Ishikawa (cell line): ENCODE measurements at regions not wholly inside any gene's neighbourhood (a gene's known extent, or its start where the extent isn't known, plus 50 kb on each side); places are given as distances from the start of the nearest gene placed in this dataset.

ENCODE experiments used
- CEBPB ChIP-seq: IDR thresholded peaks from 2 replicates; pipeline ENCODE4 v1.6.1; 2012
- CREB1 ChIP-seq: IDR thresholded peaks from 2 replicates; pipeline ENCODE4 v1.6.1; 2012; ENCODE audit warnings: low read depth
- EGR1 ChIP-seq: IDR thresholded peaks from 2 replicates; pipeline ENCODE4 v1.6.1; 2012
- EP300 ChIP-seq: IDR thresholded peaks from 2 replicates; pipeline ENCODE4 v1.6.1; 2012; ENCODE audit warnings: borderline replicate concordance
- FOXM1 ChIP-seq: IDR thresholded peaks from 2 replicates; pipeline ENCODE4 v1.6.1; 2012; ENCODE audit warnings: low read depth, borderline replicate concordance
- MAX ChIP-seq: IDR thresholded peaks from 2 replicates; pipeline ENCODE4 v1.6.1; 2012
- NFIC ChIP-seq: IDR thresholded peaks from 2 replicates; pipeline ENCODE4 v1.6.1; 2012
- RAD21 ChIP-seq: IDR thresholded peaks from 2 replicates; pipeline ENCODE4 v1.6.1; 2012; ENCODE audit warnings: low read depth
- REST ChIP-seq: IDR thresholded peaks from 2 replicates; pipeline ENCODE4 v1.6.1; 2012; ENCODE audit warnings: low read depth, mild to moderate bottlenecking
- TAF1 ChIP-seq: IDR thresholded peaks from 2 replicates; pipeline ENCODE4 v1.6.1; 2012; ENCODE audit warnings: low read depth, mild to moderate bottlenecking
- TCF12 ChIP-seq: IDR thresholded peaks from 2 replicates; pipeline ENCODE4 v1.6.1; 2012; ENCODE audit warnings: low read depth
- TEAD4 ChIP-seq: IDR thresholded peaks from 2 replicates; pipeline ENCODE4 v1.6.1; 2012
- USF1 ChIP-seq: IDR thresholded peaks from 2 replicates; pipeline ENCODE4 v1.6.1; 2012
- YY1 ChIP-seq: IDR thresholded peaks from 2 replicates; pipeline ENCODE4 v1.6.1; 2012; ENCODE audit warnings: low read depth
- ZBTB7A ChIP-seq: IDR thresholded peaks from 2 replicates; pipeline ENCODE4 v1.6.1; 2012; ENCODE audit warnings: low read depth

- TF ChIP-seq YY1 (no peak), TAF1 (no peak), ZBTB7A (no peak), MAX (no peak), EP300 (no peak), CEBPB (no peak), TEAD4 (no peak)
Measured at GRCh38 chr12:60100160-60100559, 504.3 kb downstream of the SLC16A7 start.

GRCh38 chr12:60100852-60101251, 505.0 kb downstream of the SLC16A7 start:
- TF ChIP-seq TCF12 (no peak), USF1 (no peak), RAD21 (no peak), REST (no peak), NFIC (no peak), YY1 (no peak), ZBTB7A (no peak), EGR1 (no peak), FOXM1 (no peak), CEBPB (no peak), MAX (no peak)

GRCh38 chr12:60101715-60102114, 505.9 kb downstream of the SLC16A7 start:
- TF ChIP-seq TEAD4: no peak
- no peak for TF ChIP-seq EGR1

GRCh38 chr12:60106214-60106613, 510.4 kb downstream of the SLC16A7 start:
- no peak for TF ChIP-seq TEAD4
- peak; percentile 45 for TF ChIP-seq RAD21

GRCh38 chr12:60107992-60108391, 512.2 kb downstream of the SLC16A7 start:
- TF ChIP-seq ZBTB7A (no peak), REST (no peak), CEBPB (no peak), USF1 (no peak), RAD21 (no peak), EP300 (no peak), YY1 (no peak), CREB1 (no peak), TAF1 (no peak), TEAD4 (no peak), EGR1 (no peak), FOXM1 (no peak), TCF12 (no peak)

GRCh38 chr12:60112063-60112462, 516.2 kb downstream of the SLC16A7 start:
- no peak for TF ChIP-seq CEBPB
- no peak for TF ChIP-seq REST
- no peak for TF ChIP-seq ZBTB7A
- TF ChIP-seq TCF12: no peak
- TF ChIP-seq TAF1: no peak
- TF ChIP-seq FOXM1: no peak
- TF ChIP-seq USF1: no peak
- TF ChIP-seq CREB1: no peak
- no peak for TF ChIP-seq MAX
- TF ChIP-seq YY1: no peak
- TF ChIP-seq EP300: no peak
- TF ChIP-seq EGR1: no peak
